Spleen (tissue), 11 donors: ENCODE measurements at regions not wholly inside any gene's neighbourhood (a gene's known extent, or its start where the extent isn't known, plus 50 kb on each side); places are given as distances from the start of the nearest gene placed in this dataset.

Experiments used
- DNase-seq: peaks from one replicate; pipeline ENCODE4 v3.0.0-alpha.2; 2020
- H3K27ac ChIP-seq, 8 donors: fragments of 200-600 bp; sonication (generic) in 7 of 8; 1 replicate in 4 of 8; 2 replicates in 4 of 8; pipeline versions ENCODE4 v1.5.0 to v1.8.0; 2016 to 2021; ENCODE audit warnings: inconsistent platforms in 4 of 8, mild to moderate bottlenecking in 4 of 8, moderate library complexity in 1 of 8
- H3K27me3 ChIP-seq, 7 donors: fragments of 200-600 bp; sonication (generic) in 6 of 7; replicated peaks in 1 of 7; 1 replicate in 4 of 7; 2 replicates in 3 of 7; pipeline versions ENCODE4 v1.5.0 to v1.8.0; 2016 to 2021; ENCODE audit warnings: inconsistent platforms in 3 of 7, mild to moderate bottlenecking in 1 of 7
- H3K36me3 ChIP-seq, 6 donors: fragments of 200-600 bp; sonication (generic) in 5 of 6; 1 replicate in 4 of 6; 2 replicates in 2 of 6; pipeline versions ENCODE4 v1.5.0 to v1.8.0; 2016 to 2021; ENCODE audit warnings: inconsistent platforms in 2 of 6
- H3K4me1 ChIP-seq, 6 donors: fragments of 200-600 bp; sonication (generic) in 5 of 6; 1 replicate in 3 of 6; 2 replicates in 3 of 6; pipeline versions ENCODE4 v1.5.0 to v1.8.0; 2016 to 2021; ENCODE audit warnings: inconsistent platforms in 3 of 6
- H3K4me3 ChIP-seq, 8 donors: fragments of 200-600 bp; sonication (generic) in 7 of 8; 1 replicate in 4 of 8; 2 replicates in 4 of 8; pipeline versions ENCODE4 v1.5.0 to v1.8.0; 2016 to 2021; ENCODE audit warnings: inconsistent platforms in 4 of 8, mild to moderate bottlenecking in 4 of 8, moderate library complexity in 2 of 8
- H3K9me3 ChIP-seq, 8 donors: fragments of 200-600 bp; sonication (generic) in 7 of 8; 1 replicate in 4 of 8; 2 replicates in 4 of 8; pipeline versions ENCODE4 v1.5.0 to v1.8.0; 2016 to 2021; ENCODE audit warnings: inconsistent platforms in 4 of 8
- POLR2A ChIP-seq, 3 donors: fragments of 450-650 bp; IDR thresholded peaks; one replicate each; pipeline ENCODE4 v1.5.1; 2017; ENCODE audit warnings: antibody characterized with exemption in 3 of 3, mild to moderate bottlenecking in 1 of 3
- POLR2AphosphoS5 ChIP-seq, 3 donors: sonication (generic); formaldehyde crosslinking; IDR thresholded peaks; one replicate each; pipeline ENCODE4 v1.5.1; 2017; ENCODE audit warnings: antibody characterized with exemption in 3 of 3
- WGBS, 5 donors: extraction: QIAGEN DNeasy Blood & Tissue Kit in 3 of 5; methylation state at CpG; one replicate each; pipeline versions ENCODE4 v1.1.5 to v1.1.7; 2013 to 2018; 5-methylcytosine and 5-hydroxymethylcytosine counted together
- intact Hi-C: fragments of 100-400 bp; cut with DNase I; formaldehyde crosslinking; loops from one replicate; pipeline ENCODE4 v1.15.0; 2023; ENCODE audit warnings: low total_unique reads
- TF ChIP-seq, protein P1 (sequence below), 11 experiments: fragments of 200-600 bp in 7 of 11; fragments of 450-650 bp in 4 of 11; sonication (generic) in 4 of 11; IDR thresholded peaks in 8 of 11; conservative IDR thresholded peaks in 3 of 11; 1 replicate in 7 of 11; 2 replicates in 4 of 11; pipeline versions ENCODE4 v1.4.0 to v1.8.0; 2016 to 2021; ENCODE audit warnings: antibody characterized with exemption in 11 of 11, inconsistent platforms in 4 of 11, mild to moderate bottlenecking in 1 of 11
- donor health status: healthy with polysubstance abuse.
- donor health status: DM: no; HTN: no; CAD: no; lungs with moderate emphysema.
- donor health status: DM: no; HTN: no; CAD: no.
- donor health status: Bipolar disorder and iron deficiency.
- donor health status: healthy.
- donor health status: DM: no; HTN: no; CAD: no.
- donor health status: DM: yes; HTN: yes; CAD: no.

DNA sequence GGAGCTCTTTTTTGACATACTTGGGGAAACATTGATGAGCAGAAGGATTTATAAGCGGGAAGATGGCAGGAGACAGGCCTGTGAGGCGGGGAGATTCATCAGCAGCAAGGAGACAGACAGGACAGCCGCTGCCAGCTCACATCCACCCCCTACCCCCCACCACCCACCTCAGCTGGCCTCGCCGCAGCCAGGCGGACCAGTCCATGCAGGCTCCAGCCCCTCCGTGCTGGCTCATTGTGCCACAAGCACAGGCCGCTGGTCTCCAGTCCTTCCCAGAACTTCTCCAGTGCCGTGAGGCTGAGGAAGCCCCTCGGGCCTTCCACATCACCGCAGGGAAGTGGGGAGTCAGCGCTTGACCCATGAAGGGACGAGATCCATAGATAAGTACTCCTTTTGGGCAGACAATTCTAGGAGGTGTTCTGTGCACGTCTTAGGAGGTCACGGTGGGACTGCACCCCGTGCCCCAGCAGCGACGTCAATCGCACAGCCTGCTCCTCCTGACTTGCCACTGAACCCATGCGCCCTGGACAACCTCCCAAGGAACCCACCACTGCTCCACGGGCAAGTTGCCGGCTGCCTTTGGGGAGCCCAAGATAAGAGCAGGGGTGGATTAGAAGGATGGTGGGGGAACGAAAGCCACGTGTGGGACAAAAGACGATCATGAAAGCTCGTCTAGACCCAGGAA, 323.6 kb downstream of the C16orf95 start:
- no peaks in the 10 kb centered on the region for H3K9me3 ChIP-seq
- no peak overlapping the region for H3K4me3 ChIP-seq
- intact Hi-C loops, result no loop called here
- TF ChIP-seq, protein P1, sequence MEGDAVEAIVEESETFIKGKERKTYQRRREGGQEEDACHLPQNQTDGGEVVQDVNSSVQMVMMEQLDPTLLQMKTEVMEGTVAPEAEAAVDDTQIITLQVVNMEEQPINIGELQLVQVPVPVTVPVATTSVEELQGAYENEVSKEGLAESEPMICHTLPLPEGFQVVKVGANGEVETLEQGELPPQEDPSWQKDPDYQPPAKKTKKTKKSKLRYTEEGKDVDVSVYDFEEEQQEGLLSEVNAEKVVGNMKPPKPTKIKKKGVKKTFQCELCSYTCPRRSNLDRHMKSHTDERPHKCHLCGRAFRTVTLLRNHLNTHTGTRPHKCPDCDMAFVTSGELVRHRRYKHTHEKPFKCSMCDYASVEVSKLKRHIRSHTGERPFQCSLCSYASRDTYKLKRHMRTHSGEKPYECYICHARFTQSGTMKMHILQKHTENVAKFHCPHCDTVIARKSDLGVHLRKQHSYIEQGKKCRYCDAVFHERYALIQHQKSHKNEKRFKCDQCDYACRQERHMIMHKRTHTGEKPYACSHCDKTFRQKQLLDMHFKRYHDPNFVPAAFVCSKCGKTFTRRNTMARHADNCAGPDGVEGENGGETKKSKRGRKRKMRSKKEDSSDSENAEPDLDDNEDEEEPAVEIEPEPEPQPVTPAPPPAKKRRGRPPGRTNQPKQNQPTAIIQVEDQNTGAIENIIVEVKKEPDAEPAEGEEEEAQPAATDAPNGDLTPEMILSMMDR (IDR thresholded peaks at IDR 0.05 in 8 of 11, conservative IDR thresholded peaks at IDR 0.05 in 3 of 11), result no peak
- no peak for TF ChIP-seq POLR2A (IDR thresholded peaks at IDR 0.05)
- no peak for TF ChIP-seq POLR2AphosphoS5 (IDR thresholded peaks at IDR 0.05)
- WGBS, 5 donors, result 81 to 90% (median 86%) methylated on average over 19 to 26 of the region's 26 CpGs
- no peak for DNase-seq
- H3K27me3 ChIP-seq, result peaks cover 0 to 91% (median 12%) of the 10 kb centered on the region in 7 donors
- no peaks in the 10 kb centered on the region for H3K36me3 ChIP-seq
- peak overlapping the region in 3 of 8 donors; percentile 21 to 66 (median 64) for H3K27ac ChIP-seq
- peaks cover 0 to 19% (median 0%) of the 10 kb centered on the region in 6 donors for H3K4me1 ChIP-seq

DNA sequence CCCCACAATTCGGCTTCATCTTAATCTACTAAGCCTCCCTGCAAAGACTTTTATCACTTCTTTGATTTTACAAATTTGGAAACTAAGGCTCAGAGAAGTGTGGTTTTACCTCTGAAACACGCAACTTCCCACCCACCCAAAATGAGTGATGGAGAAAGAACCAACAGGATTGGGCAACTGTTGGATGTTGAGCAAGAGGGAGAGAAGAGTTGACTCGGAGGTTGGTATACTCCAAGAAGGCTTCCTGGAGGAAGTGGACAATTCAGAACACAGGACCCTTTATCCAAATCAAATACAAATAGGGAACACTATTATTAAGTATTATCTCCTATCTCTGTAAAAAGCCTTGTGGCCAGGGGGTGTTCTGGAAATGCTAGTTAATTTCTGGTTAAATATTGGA, 323.0 kb downstream of the C16orf95 start:
- Histone ChIP-seq H3K4me1 (peaks cover 0 to 19% (median 0%) of the 10 kb centered on the region in 6 donors), H3K9me3 (no peaks in the 10 kb centered on the region), H3K27ac (peak overlapping the region in 3 of 8 donors; percentile 21 to 66 (median 64)), H3K27me3 (peaks cover 0 to 85% (median 12%) of the 10 kb centered on the region in 7 donors), H3K4me3 (no peak overlapping the region), H3K36me3 (no peaks in the 10 kb centered on the region)
- DNase-seq, result no peak
- TF ChIP-seq POLR2AphosphoS5 (IDR thresholded peaks at IDR 0.05), result no peak
- no peak for TF ChIP-seq POLR2A (IDR thresholded peaks at IDR 0.05)
- intact Hi-C loops, result no loop called here
- WGBS, 5 donors, result 39 to 63% (median 42%) methylated on average over 3 of the region's 3 CpGs

DNA sequence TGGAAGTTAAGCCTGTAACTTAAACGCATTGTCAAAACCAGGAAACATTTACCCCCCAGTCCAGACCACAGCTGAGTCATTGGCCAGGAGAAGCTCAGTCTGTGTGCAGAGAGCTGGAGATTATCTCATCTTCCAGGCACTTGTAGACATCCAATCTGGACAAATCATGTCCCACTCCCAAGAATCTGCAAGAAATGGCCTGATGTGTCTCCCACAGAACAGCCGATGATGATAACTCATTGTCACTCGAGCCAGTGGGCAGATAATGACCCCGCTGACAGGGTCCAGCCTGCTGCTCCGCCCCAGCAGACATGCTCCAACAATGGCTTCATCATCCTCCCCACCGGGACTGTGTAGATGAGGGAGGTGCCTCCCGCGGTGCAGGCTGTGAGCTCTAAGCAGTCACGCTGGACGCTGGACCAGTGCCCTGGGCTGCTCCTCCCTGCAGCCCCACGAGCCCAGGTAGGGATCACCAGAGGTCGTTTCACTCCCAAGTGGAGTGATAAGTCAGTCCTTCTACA, 322.5 kb downstream of the C16orf95 start:
- DNase-seq, result no peak
- no peaks in the 10 kb centered on the region for H3K9me3 ChIP-seq
- no peaks in the 10 kb centered on the region for H3K36me3 ChIP-seq
- H3K4me1 ChIP-seq, result peaks cover 0 to 19% (median 0%) of the 10 kb centered on the region in 6 donors
- intact Hi-C loops, result no loop called here
- WGBS, 5 donors, result 13 to 19% (median 14%) methylated on average over 6 to 12 of the region's 12 CpGs
- TF ChIP-seq, protein P1 (IDR thresholded peaks at IDR 0.05 in 8 of 11, conservative IDR thresholded peaks at IDR 0.05 in 3 of 11), result no peak
- no peak for TF ChIP-seq POLR2A (IDR thresholded peaks at IDR 0.05)
- TF ChIP-seq POLR2AphosphoS5 (IDR thresholded peaks at IDR 0.05), result no peak
- H3K27ac ChIP-seq, result peak overlapping the region in 2 of 8 donors; percentile 64 to 66
- no peak overlapping the region for H3K4me3 ChIP-seq
- H3K27me3 ChIP-seq, result peaks cover 0 to 80% (median 12%) of the 10 kb centered on the region in 7 donors

DNA sequence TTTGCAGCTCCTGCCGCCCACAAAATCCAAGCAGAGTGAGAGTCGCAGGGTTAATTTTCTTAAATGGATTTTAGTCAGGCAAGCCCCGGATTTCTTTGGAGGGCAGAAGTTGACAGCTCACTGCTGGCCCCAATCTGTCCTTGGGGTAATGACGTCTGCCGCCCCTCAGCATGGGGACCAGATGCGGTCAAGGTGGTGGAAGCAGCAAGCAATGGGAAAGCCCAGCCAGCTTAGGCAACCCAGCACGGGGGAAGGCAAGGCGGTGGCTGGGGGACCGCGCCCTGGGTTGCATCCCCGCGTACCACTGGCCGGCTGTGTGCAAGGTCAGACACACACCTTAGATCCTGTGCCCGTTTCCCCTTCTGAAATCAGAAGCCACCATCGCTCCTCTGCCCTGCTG, 321.7 kb downstream of the C16orf95 start:
- 65 to 76% (median 71%) methylated on average over 9 to 15 of the region's 15 CpGs for WGBS, 5 donors

More for the DNA sequence above, 321.7 kb downstream of the C16orf95 start:
- no peaks in the 10 kb centered on the region for H3K36me3 ChIP-seq
- H3K4me3 ChIP-seq, result no peak overlapping the region
- no peak for DNase-seq
- intact Hi-C loops, result no loop called here
- H3K4me1 ChIP-seq, result peaks cover 0 to 19% (median 0%) of the 10 kb centered on the region in 6 donors
- H3K9me3 ChIP-seq, result no peaks in the 10 kb centered on the region
- H3K27ac ChIP-seq, result peak overlapping the region in 1 of 8 donors; percentile 66
- H3K27me3 ChIP-seq, result peaks cover 0 to 78% (median 9%) of the 10 kb centered on the region in 7 donors
- TF ChIP-seq POLR2AphosphoS5 (IDR thresholded peaks at IDR 0.05) (no peak), POLR2A (IDR thresholded peaks at IDR 0.05) (no peak)
- TF ChIP-seq, protein P1 (IDR thresholded peaks at IDR 0.05 in 8 of 11, conservative IDR thresholded peaks at IDR 0.05 in 3 of 11), result no peak
